ENCODE measurements at regions not wholly inside any gene's neighbourhood (a gene's known extent, or its start where the extent isn't known, plus 50 kb on each side); places are given as distances from the start of the nearest gene placed in this dataset.

- TF ChIP-seq POLR2A (IDR thresholded peaks at IDR 0.05) (no peak), POLR2AphosphoS5 (IDR thresholded peaks at IDR 0.05; ENCODE audit: insufficient read depth in 1 of 2, low read depth in 1 of 2) (no peak)
- TF ChIP-seq, protein P1, sequence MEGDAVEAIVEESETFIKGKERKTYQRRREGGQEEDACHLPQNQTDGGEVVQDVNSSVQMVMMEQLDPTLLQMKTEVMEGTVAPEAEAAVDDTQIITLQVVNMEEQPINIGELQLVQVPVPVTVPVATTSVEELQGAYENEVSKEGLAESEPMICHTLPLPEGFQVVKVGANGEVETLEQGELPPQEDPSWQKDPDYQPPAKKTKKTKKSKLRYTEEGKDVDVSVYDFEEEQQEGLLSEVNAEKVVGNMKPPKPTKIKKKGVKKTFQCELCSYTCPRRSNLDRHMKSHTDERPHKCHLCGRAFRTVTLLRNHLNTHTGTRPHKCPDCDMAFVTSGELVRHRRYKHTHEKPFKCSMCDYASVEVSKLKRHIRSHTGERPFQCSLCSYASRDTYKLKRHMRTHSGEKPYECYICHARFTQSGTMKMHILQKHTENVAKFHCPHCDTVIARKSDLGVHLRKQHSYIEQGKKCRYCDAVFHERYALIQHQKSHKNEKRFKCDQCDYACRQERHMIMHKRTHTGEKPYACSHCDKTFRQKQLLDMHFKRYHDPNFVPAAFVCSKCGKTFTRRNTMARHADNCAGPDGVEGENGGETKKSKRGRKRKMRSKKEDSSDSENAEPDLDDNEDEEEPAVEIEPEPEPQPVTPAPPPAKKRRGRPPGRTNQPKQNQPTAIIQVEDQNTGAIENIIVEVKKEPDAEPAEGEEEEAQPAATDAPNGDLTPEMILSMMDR (IDR thresholded peaks at IDR 0.05) = no peak
Measured at GRCh38 chr5:116923344-116923743, 348.7 kb upstream of the SEMA6A start.

All from vagina (tissue), 2 donors.